Osteoblast (primary cell): ENCODE measurements at regions not wholly inside any gene's neighbourhood (a gene's known extent, or its start where the extent isn't known, plus 50 kb on each side); places are given as distances from the start of the nearest gene placed in this dataset.

Source experiments
- DNase-seq: peaks from one replicate; pipeline ENCODE4 v3.0.0; 2011; ENCODE audit warnings: low spot score, mixed read lengths; ENCODE audit not compliant: insufficient read length; ENCODE audit errors: missing footprints
- H2AFZ ChIP-seq: 2 replicates; pipeline ENCODE4 v1.6.0; 2011; ENCODE audit warnings: mild to moderate bottlenecking, low read length
- H3K27ac ChIP-seq: 2 replicates; pipeline ENCODE4 v1.5.1; 2011; ENCODE audit warnings: mild to moderate bottlenecking, low read depth, low read length, moderate library complexity
- H3K27me3 ChIP-seq: 2 replicates; pipeline ENCODE4 v1.6.0; 2012; ENCODE audit warnings: mild to moderate bottlenecking, control low read depth, inconsistent platforms, low read length, moderate library complexity; ENCODE audit not compliant: insufficient read depth
- H3K36me3 ChIP-seq: 2 replicates; pipeline ENCODE4 v1.5.1; 2011; ENCODE audit warnings: mild to moderate bottlenecking, low read length, control low read depth, moderate library complexity; ENCODE audit not compliant: insufficient read depth
- H3K4me1 ChIP-seq: 2 replicates; pipeline ENCODE4 v1.5.1; 2011; ENCODE audit warnings: mild to moderate bottlenecking, low read length, control low read depth, moderate library complexity; ENCODE audit not compliant: insufficient read depth
- H3K4me2 ChIP-seq: 2 replicates; pipeline ENCODE4 v1.6.0; 2011; ENCODE audit warnings: mild to moderate bottlenecking, low read length; ENCODE audit not compliant: insufficient read depth
- H3K4me3 ChIP-seq: fragments of 200-600 bp; sonication (generic); 3 replicates; pipeline ENCODE4 v1.5.1; 2012; ENCODE audit warnings: mild to moderate bottlenecking, low read length, inconsistent platforms; ENCODE audit not compliant: insufficient read depth
- H3K79me2 ChIP-seq: 2 replicates; pipeline ENCODE4 v1.6.0; 2012; ENCODE audit warnings: mild to moderate bottlenecking, low read length, control low read depth, inconsistent platforms; ENCODE audit not compliant: insufficient read depth
- H3K9me3 ChIP-seq: 2 replicates; pipeline ENCODE4 v1.5.1; 2011; ENCODE audit warnings: low read depth, low read length, control low read depth
- H4K20me1 ChIP-seq: 2 replicates; pipeline ENCODE4 v1.6.0; 2012; ENCODE audit warnings: mild to moderate bottlenecking, low read length, control low read depth; ENCODE audit not compliant: insufficient read depth
- CTCF ChIP-seq: IDR thresholded peaks from 2 replicates; pipeline ENCODE4 v1.5.1; 2011; ENCODE audit warnings: mild to moderate bottlenecking, low read depth, low read length, moderate library complexity; ENCODE audit errors: extremely low read depth

- H3K27me3 ChIP-seq: no peaks in the 10 kb centered on the region
- no peaks in the 10 kb centered on the region for H3K79me2 ChIP-seq
- no peaks in the 10 kb centered on the region for H3K4me1 ChIP-seq
- H2AFZ ChIP-seq: no peak overlapping the region
- no peaks in the 10 kb centered on the region for H3K36me3 ChIP-seq
- DNase-seq: no peak
- H4K20me1 ChIP-seq: no peaks in the 10 kb centered on the region
- H3K4me2 ChIP-seq: no peak overlapping the region
- TF ChIP-seq CTCF: no peak
- no peaks in the 10 kb centered on the region for H3K9me3 ChIP-seq
- H3K27ac ChIP-seq: no peak overlapping the region
- no peak overlapping the region for H3K4me3 ChIP-seq
Measured at GRCh38 chr14:98167705-98168104, 1104.3 kb downstream of the BCL11B start.

- Histone ChIP-seq H3K27me3 (no peaks in the 10 kb centered on the region), H4K20me1 (no peaks in the 10 kb centered on the region), H2AFZ (no peak overlapping the region), H3K4me2 (no peak overlapping the region), H3K4me3 (no peak overlapping the region), H3K36me3 (no peaks in the 10 kb centered on the region), H3K79me2 (no peaks in the 10 kb centered on the region), H3K9me3 (no peaks in the 10 kb centered on the region), H3K4me1 (no peaks in the 10 kb centered on the region), H3K27ac (no peak overlapping the region)
- no peak for DNase-seq
- no peak for TF ChIP-seq CTCF
Measured at GRCh38 chr14:98168211-98168985, 1103.6 kb downstream of the BCL11B start.

GRCh38 chr14:98169170-98169587, 1102.8 kb downstream of the BCL11B start:
- Histone ChIP-seq H3K36me3 (no peaks in the 10 kb centered on the region), H3K27ac (no peak overlapping the region), H2AFZ (no peak overlapping the region), H3K4me2 (no peak overlapping the region), H3K79me2 (no peaks in the 10 kb centered on the region), H3K9me3 (peaks cover 2% of the 10 kb centered on the region), H3K27me3 (no peaks in the 10 kb centered on the region), H3K4me3 (no peak overlapping the region), H4K20me1 (no peaks in the 10 kb centered on the region), H3K4me1 (no peaks in the 10 kb centered on the region)
- no peak for TF ChIP-seq CTCF
- DNase-seq: no peak

- no peaks in the 10 kb centered on the region for H3K27me3 ChIP-seq
- H3K9me3 ChIP-seq: peaks cover 2% of the 10 kb centered on the region
Measured at GRCh38 chr14:98170575-98170974, 1101.4 kb downstream of the BCL11B start.

More at GRCh38 chr14:98170575-98170974, 1101.4 kb downstream of the BCL11B start:
- Histone ChIP-seq H3K4me1 (no peaks in the 10 kb centered on the region), H2AFZ (no peak overlapping the region), H3K4me2 (no peak overlapping the region), H4K20me1 (no peaks in the 10 kb centered on the region), H3K4me3 (no peak overlapping the region), H3K27ac (no peak overlapping the region), H3K36me3 (no peaks in the 10 kb centered on the region), H3K79me2 (no peaks in the 10 kb centered on the region)
- no peak for DNase-seq
- TF ChIP-seq CTCF: no peak
